ENCODE measurements at regions not wholly inside any gene's neighbourhood (a gene's known extent, or its start where the extent isn't known, plus 50 kb on each side); places are given as distances from the start of the nearest gene placed in this dataset.

DNA sequence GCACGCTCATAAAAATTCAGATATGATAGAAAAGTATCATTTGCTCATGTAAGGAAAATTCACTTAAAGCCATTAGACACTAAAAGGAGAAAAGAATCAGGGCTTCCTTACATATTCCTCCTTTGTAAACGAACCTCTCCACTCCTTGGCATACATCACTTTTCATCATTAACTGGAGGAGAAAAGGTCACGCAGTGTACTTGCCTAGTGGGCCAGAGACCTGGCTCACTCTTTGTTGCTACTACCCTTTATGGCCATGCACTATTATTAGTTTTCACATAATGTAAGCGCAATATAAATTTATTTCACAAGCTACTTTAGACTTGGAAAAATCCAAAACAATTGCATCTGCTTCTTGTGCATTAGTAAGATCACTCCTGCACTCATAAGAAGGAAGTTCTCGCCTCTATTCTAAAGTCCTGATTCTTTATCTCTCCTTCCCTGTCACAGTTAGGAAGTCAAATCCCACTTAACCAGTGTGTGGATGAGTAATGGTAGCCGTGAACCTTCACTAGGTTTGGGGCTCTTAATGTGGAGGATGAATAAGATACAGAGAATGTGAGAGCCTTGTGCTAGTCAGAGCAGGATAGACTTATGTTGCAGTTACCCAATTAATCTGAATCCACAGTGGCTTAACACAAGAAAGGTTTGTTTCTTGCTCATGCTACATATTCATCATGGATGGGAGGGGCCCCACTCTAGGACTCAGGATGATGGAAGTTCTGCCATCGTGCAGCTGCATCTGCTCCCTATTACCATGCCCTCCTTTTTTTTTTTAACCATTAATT lies 115.0 kb upstream of the GLS start:
- no peaks in the 10 kb centered on the region for H3K4me1 ChIP-seq (ENCODE audit: control insufficient read depth, insufficient read depth, low read length)
- intact Hi-C loops (cut with micrococcal nuclease; ENCODE audit: unreplicated experiment) (no loop called here), in situ Hi-C loops (cut with MboI) (no loop called here)
- DNase-seq (ENCODE audit: low read depth, low spot score) (no peak), ATAC-seq (no peak), FAIRE-seq (no peak)
- ChIA-PET RAD21 (ENCODE audit: unreplicated experiment) (interaction anchor here (0.9 to 2.7 kb wide), 8 partner anchors 14 to 113 kb away, joined by 3 to 21 read pairs (median 4); no protein-coding TSS in a partner anchor), CTCF (interaction anchor here (0.5 to 5.7 kb wide), 7 partner anchors 12 to 85 kb away, joined by 3 to 29 read pairs (median 4); no protein-coding TSS in a partner anchor), POLR2A (no interaction called here), SMC1A (ENCODE audit: uncharacterized antibody, unreplicated experiment) (interaction anchor here (0.5 to 3.2 kb wide), 14 partner anchors 15 to 380 kb away, joined by 3 to 17 read pairs (median 4); no protein-coding TSS in a partner anchor)
- no peaks in the 10 kb centered on the region; the same call in 2 of the 3 replicates for H3K9me3 ChIP-seq (replicated peaks; ENCODE audit: control insufficient read depth, insufficient read depth, low read length)
- H3K27ac ChIP-seq (ENCODE audit: control insufficient read depth, insufficient read depth): no peak overlapping the region
- 80% methylated on average over 7 of the region's 7 CpGs for WGBS (ENCODE audit: insufficient coverage, insufficient replicate concordance, low lambda C conversion rate, missing lambda C conversion rate)
- no peak overlapping the region for H3K9ac ChIP-seq (ENCODE audit: control insufficient read depth, insufficient read depth, low read length)
- no peak overlapping the region for H3K4me3 ChIP-seq
- no peaks in the 10 kb centered on the region for H4K20me1 ChIP-seq (ENCODE audit: control insufficient read depth, insufficient read depth)
- H3K36me3 ChIP-seq (ENCODE audit: control insufficient read depth in 2 of 2, insufficient read depth in 2 of 2, low read length in 1 of 2): no peaks in the 10 kb centered on the region
- no peaks in the 10 kb centered on the region for H3K79me2 ChIP-seq (ENCODE audit: control insufficient read depth, insufficient read depth, low read length)
- H3K27me3 ChIP-seq (replicated peaks in 1 of 2; ENCODE audit: control insufficient read depth in 2 of 2, insufficient read depth in 2 of 2, low read length in 1 of 2): no peaks in the 10 kb centered on the region; a peak in 1 of 4 replicates
- BruUV-seq (replicated peaks): no TSS peak
- no peak overlapping the region for H2AFZ ChIP-seq (ENCODE audit: control insufficient read depth, low read depth, low read length)
- H3K4me2 ChIP-seq (ENCODE audit: control insufficient read depth, insufficient read depth): no peak overlapping the region
- TF ChIP-seq KLF5 (IDR thresholded peaks at IDR 0.05; ENCODE audit: partially characterized antibody) (no peak), ZZZ3 (IDR thresholded peaks at IDR 0.05; ENCODE audit: control insufficient read depth, insufficient read length, low read depth) (no peak), SMAD5 (IDR thresholded peaks at IDR 0.05; ENCODE audit: low read depth) (no peak), EZH2 (IDR thresholded peaks at IDR 0.05; ENCODE audit: borderline replicate concordance, control insufficient read depth, low read depth, low read length) (no peak), TARDBP (IDR thresholded peaks at IDR 0.05; ENCODE audit: borderline replicate concordance) (no peak)

DNA sequence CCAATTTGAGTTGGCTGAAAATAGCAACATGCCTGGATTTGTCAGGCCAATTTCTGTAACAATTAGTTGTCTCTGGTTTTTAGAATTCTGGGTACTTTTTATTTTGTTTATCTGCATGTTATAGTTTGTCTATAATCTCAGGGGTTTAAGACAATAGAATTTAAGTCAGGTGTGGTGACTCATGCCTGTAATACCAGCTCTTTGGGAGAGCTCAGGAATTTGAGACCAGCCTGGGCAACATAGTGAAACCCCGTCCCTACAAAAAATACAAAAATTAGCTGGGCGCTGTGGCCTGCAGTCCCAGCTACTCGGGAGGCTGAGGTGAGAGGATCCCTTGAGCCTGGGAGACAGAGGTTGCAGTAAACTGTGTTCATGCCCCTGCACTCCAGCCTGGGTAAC lies 114.4 kb upstream of the GLS start:
- in situ Hi-C loops (cut with MboI): no loop called here
- DNase-seq (ENCODE audit: low read depth, low spot score) (no peak), ATAC-seq (no peak; the same call in 2 of the 3 replicates), FAIRE-seq (no peak)
- RAD21 ChIA-PET (ENCODE audit: unreplicated experiment): interaction anchor here (0.8 to 1.5 kb wide), 7 partner anchors 14 to 131 kb away, joined by 3 to 9 read pairs (median 4); no protein-coding TSS in a partner anchor
- CTCF ChIA-PET: interaction anchor here (0.5 to 5.7 kb wide), 6 partner anchors 12 to 85 kb away, joined by 3 to 29 read pairs (median 5); no protein-coding TSS in a partner anchor
- no TSS peak for BruUV-seq (replicated peaks)
- Histone ChIP-seq H3K4me3 (no peak overlapping the region), H3K79me2 (ENCODE audit: control insufficient read depth, insufficient read depth, low read length) (no peaks in the 10 kb centered on the region), H4K20me1 (ENCODE audit: control insufficient read depth, insufficient read depth) (no peaks in the 10 kb centered on the region), H3K9me3 (replicated peaks; ENCODE audit: control insufficient read depth, insufficient read depth, low read length) (no peaks in the 10 kb centered on the region), H3K4me1 (ENCODE audit: control insufficient read depth, insufficient read depth, low read length) (no peaks in the 10 kb centered on the region), H3K9ac (ENCODE audit: control insufficient read depth, insufficient read depth, low read length) (no peak overlapping the region), H3K4me2 (ENCODE audit: control insufficient read depth, insufficient read depth) (no peak overlapping the region), H3K27me3 (replicated peaks in 1 of 2; ENCODE audit: control insufficient read depth in 2 of 2, insufficient read depth in 2 of 2, low read length in 1 of 2) (no peaks in the 10 kb centered on the region; a peak in 1 of 4 replicates), H3K36me3 (ENCODE audit: control insufficient read depth in 2 of 2, insufficient read depth in 2 of 2, low read length in 1 of 2) (no peaks in the 10 kb centered on the region), H2AFZ (ENCODE audit: control insufficient read depth, low read depth, low read length) (no peak overlapping the region), H3K27ac (ENCODE audit: control insufficient read depth, insufficient read depth) (no peak overlapping the region)
- POLR2A ChIA-PET: no interaction called here
- SMC1A ChIA-PET (ENCODE audit: uncharacterized antibody, unreplicated experiment): interaction anchor here (0.8 to 3.2 kb wide), 12 partner anchors 14 to 380 kb away, joined by 3 to 17 read pairs (median 3); no protein-coding TSS in a partner anchor
- intact Hi-C loops (cut with micrococcal nuclease; ENCODE audit: unreplicated experiment): no loop called here
- 92% methylated on average over 3 of the region's 3 CpGs for WGBS (ENCODE audit: insufficient coverage, insufficient replicate concordance, low lambda C conversion rate, missing lambda C conversion rate)
- TF ChIP-seq, protein P1, sequence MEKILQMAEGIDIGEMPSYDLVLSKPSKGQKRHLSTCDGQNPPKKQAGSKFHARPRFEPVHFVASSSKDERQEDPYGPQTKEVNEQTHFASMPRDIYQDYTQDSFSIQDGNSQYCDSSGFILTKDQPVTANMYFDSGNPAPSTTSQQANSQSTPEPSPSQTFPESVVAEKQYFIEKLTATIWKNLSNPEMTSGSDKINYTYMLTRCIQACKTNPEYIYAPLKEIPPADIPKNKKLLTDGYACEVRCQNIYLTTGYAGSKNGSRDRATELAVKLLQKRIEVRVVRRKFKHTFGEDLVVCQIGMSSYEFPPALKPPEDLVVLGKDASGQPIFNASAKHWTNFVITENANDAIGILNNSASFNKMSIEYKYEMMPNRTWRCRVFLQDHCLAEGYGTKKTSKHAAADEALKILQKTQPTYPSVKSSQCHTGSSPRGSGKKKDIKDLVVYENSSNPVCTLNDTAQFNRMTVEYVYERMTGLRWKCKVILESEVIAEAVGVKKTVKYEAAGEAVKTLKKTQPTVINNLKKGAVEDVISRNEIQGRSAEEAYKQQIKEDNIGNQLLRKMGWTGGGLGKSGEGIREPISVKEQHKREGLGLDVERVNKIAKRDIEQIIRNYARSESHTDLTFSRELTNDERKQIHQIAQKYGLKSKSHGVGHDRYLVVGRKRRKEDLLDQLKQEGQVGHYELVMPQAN (conservative IDR thresholded peaks at IDR 0.05): no peak
- TF ChIP-seq CBFB (IDR thresholded peaks at IDR 0.05; ENCODE audit: low read depth) (no peak), SPI1 (IDR thresholded peaks at IDR 0.05; ENCODE audit: borderline replicate concordance, insufficient read depth, low read depth, low read length) (no peak), DPF2 (IDR thresholded peaks at IDR 0.05) (no peak), BHLHE40 (IDR thresholded peaks at IDR 0.05; ENCODE audit: borderline replicate concordance in 1 of 2, low read depth in 2 of 2, low read length in 1 of 2) (no peak), RUNX3 (IDR thresholded peaks at IDR 0.05; ENCODE audit: low read length) (no peak)
